Smooth muscle cell (in vitro differentiated cells): ENCODE measurements at regions not wholly inside any gene's neighbourhood (a gene's known extent, or its start where the extent isn't known, plus 50 kb on each side); places are given as distances from the start of the nearest gene placed in this dataset.

Experiments used
- DNase-seq: peaks from one replicate; lab custom pipeline; 2025; ENCODE audit not compliant: unreplicated experiment; lab: John Stamatoyannopoulos, UW
- H2AFZ ChIP-seq: fragments of 200-600 bp; sonication (generic); 2 replicates; pipeline ENCODE4 v1.6.0; 2016; ENCODE audit warnings: antibody characterized with exemption, low read depth, mild to moderate bottlenecking
- H3F3A ChIP-seq: fragments of 200-600 bp; sonication (generic); 2 replicates; pipeline ENCODE4 v1.6.0; 2017; ENCODE audit warnings: antibody characterized with exemption, low read depth
- H3K27ac ChIP-seq: fragments of 200-600 bp; sonication (generic); 2 replicates; pipeline ENCODE4 v1.5.1; 2016; ENCODE audit warnings: low read depth, mild to moderate bottlenecking
- H3K27me3 ChIP-seq: fragments of 200-600 bp; sonication (generic); 2 replicates; pipeline ENCODE4 v1.6.1; 2016; ENCODE audit warnings: low read depth, mild to moderate bottlenecking
- H3K36me3 ChIP-seq: fragments of 200-600 bp; sonication (generic); 2 replicates; pipeline ENCODE4 v1.5.1; 2016; ENCODE audit warnings: low read depth
- H3K4me1 ChIP-seq: fragments of 200-600 bp; sonication (generic); 2 replicates; pipeline ENCODE4 v1.5.1; 2016; ENCODE audit warnings: low read depth
- H3K4me2 ChIP-seq: fragments of 200-600 bp; sonication (generic); 2 replicates; pipeline ENCODE4 v1.6.0; 2016; ENCODE audit warnings: mild to moderate bottlenecking
- H3K4me3 ChIP-seq: fragments of 200-600 bp; sonication (generic); 2 replicates; pipeline ENCODE4 v1.5.1; 2016; ENCODE audit warnings: mild to moderate bottlenecking
- H3K79me2 ChIP-seq: fragments of 200-600 bp; sonication (generic); 2 replicates; pipeline ENCODE4 v1.6.0; 2016; ENCODE audit warnings: low read depth, mild to moderate bottlenecking
- H3K9ac ChIP-seq: fragments of 200-600 bp; sonication (generic); 2 replicates; pipeline ENCODE4 v1.6.0; 2016; ENCODE audit warnings: low read depth
- H3K9me3 ChIP-seq: fragments of 200-600 bp; sonication (generic); replicated peaks from 2 replicates; pipeline ENCODE4 v1.5.1; 2016; ENCODE audit warnings: low read depth
- H4K20me1 ChIP-seq: fragments of 200-600 bp; sonication (generic); 2 replicates; pipeline ENCODE4 v1.6.0; 2016; ENCODE audit warnings: low read depth
- WGBS: methylation state at CpG from one replicate; pipeline ENCODE4 v1.1.7; 2016; ENCODE audit warnings: low lambda C conversion rate; 5-methylcytosine and 5-hydroxymethylcytosine counted together
- TF ChIP-seq, protein P1 (sequence below): fragments of 200-600 bp; sonication (generic); IDR thresholded peaks from 2 replicates; pipeline ENCODE4 v1.5.1; 2017; ENCODE audit warnings: borderline replicate concordance, mild to moderate bottlenecking, antibody characterized with exemption; ENCODE audit not compliant: insufficient read depth, poor library complexity, severe bottlenecking

DNA sequence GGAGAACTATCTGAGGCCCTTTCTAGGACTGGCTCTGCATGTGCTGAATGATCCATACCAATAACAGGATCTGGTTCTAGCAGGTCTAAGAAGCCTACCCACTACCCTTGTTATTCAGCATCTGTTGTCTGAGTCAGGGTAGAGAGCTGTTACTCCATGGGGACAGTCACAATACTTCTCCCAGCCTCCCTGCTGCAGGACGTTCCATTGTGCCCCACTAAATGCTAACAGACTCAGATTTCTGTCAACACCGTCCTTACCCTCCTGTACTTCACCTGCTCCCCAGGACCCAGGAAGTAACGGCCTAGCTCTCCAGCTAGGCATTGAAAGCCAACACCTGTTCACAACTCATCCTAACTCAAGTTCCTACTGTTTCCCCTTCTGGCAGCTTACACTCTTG lies 719.7 kb upstream of the ID2 start:
- Histone ChIP-seq H3K9me3 (no peaks in the 10 kb centered on the region), H3K27me3 (no peaks in the 10 kb centered on the region), H3F3A (no peaks in the 10 kb centered on the region), H4K20me1 (no peaks in the 10 kb centered on the region), H3K36me3 (no peaks in the 10 kb centered on the region), H2AFZ (no peak overlapping the region), H3K9ac (no peak overlapping the region), H3K27ac (no peak overlapping the region), H3K4me2 (no peak overlapping the region), H3K4me3 (no peak overlapping the region), H3K4me1 (no peaks in the 10 kb centered on the region), H3K79me2 (no peaks in the 10 kb centered on the region)
- TF ChIP-seq, protein P1, sequence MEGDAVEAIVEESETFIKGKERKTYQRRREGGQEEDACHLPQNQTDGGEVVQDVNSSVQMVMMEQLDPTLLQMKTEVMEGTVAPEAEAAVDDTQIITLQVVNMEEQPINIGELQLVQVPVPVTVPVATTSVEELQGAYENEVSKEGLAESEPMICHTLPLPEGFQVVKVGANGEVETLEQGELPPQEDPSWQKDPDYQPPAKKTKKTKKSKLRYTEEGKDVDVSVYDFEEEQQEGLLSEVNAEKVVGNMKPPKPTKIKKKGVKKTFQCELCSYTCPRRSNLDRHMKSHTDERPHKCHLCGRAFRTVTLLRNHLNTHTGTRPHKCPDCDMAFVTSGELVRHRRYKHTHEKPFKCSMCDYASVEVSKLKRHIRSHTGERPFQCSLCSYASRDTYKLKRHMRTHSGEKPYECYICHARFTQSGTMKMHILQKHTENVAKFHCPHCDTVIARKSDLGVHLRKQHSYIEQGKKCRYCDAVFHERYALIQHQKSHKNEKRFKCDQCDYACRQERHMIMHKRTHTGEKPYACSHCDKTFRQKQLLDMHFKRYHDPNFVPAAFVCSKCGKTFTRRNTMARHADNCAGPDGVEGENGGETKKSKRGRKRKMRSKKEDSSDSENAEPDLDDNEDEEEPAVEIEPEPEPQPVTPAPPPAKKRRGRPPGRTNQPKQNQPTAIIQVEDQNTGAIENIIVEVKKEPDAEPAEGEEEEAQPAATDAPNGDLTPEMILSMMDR = no peak
- DNase-seq = no peak
- WGBS = 83% methylated on average over 3 of the region's 3 CpGs

DNA sequence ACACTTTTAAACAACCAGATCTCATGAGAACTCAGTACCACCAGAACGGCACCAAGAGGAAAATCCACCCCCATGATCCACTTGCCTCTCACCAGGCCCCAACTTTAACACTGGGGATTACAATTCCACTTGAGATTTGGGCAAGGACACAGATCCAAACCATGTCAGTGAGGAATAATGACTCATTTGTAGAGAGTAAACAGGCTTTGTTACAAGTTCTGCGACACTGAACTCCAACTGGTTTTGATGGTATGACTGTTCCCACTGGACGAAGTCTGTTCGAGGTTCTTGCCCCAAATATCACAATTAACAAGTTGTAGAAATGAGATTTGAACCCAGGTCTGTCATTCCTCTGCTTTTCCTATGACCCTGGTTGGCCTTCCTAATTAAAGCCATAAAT lies 718.1 kb upstream of the ID2 start:
- no peak overlapping the region for H3K4me3 ChIP-seq
- TF ChIP-seq, protein P1 = no peak
- no peak overlapping the region for H3K4me2 ChIP-seq
- no peaks in the 10 kb centered on the region for H4K20me1 ChIP-seq
- no peaks in the 10 kb centered on the region for H3K4me1 ChIP-seq
- no peak overlapping the region for H3K9ac ChIP-seq
- no peaks in the 10 kb centered on the region for H3K36me3 ChIP-seq
- H3K27me3 ChIP-seq = no peaks in the 10 kb centered on the region
- 42% methylated on average over 4 of the region's 4 CpGs for whole genome bisulfite sequencing
- no peaks in the 10 kb centered on the region for H3F3A ChIP-seq
- no peak for DNase-seq
- H3K27ac ChIP-seq = no peak overlapping the region
- H2AFZ ChIP-seq = no peak overlapping the region
- no peaks in the 10 kb centered on the region for H3K9me3 ChIP-seq
- no peaks in the 10 kb centered on the region for H3K79me2 ChIP-seq

DNA sequence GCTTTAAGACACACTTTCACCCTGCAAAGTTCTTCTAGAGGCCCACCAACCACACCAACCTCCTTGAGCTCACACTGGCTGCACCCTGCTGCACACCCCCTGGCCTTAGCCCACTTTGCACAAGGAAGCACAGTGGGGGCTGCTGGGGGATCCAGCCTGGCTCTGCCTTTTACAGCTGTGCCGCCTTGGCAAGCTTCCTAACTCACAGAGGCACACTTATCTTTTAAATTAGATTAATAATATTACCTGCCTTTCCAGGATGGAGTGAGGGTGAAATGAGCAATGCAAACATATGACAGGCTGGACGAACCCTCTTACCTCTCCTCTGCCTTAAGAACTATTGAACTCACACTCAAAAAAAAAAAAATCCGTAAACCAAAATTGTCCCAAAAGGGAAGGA lies 715.8 kb upstream of the ID2 start:
- no peaks in the 10 kb centered on the region for H3K9me3 ChIP-seq
- H3K4me1 ChIP-seq = no peaks in the 10 kb centered on the region

DNA sequence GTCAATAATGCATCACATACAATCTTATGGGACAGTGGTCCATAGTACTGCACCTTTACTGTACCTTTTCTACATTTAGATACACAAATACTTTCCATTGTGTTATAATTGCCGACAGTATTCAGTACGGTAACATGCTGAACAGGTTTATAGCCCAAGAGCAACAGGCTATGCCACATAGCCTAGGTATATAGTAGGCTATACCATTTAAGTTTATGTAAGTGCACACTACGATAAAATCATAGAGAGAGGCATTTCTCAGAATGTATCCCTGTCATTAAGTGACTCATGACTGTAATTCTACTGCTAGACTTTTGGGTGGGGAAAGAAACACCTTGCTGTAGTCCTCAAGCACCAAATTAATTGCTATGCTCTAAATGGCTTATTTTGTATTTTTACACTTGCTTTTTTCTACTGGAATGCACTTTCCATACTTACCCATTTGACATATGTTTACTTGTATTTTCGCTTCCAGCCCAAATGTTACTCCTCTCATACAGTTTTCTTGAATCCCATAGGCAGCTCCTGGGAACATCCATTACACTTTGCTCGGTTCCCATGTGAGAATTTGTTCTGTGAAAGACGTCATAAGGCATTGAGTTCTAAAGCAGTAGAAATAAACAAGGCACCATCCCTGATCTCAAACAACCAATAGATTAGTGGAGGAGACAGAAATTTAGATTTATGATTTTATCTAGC lies 714.0 kb upstream of the ID2 start:
- Histone ChIP-seq H3K36me3 (no peaks in the 10 kb centered on the region), H3K9me3 (no peaks in the 10 kb centered on the region), H3K79me2 (no peaks in the 10 kb centered on the region), H3F3A (no peaks in the 10 kb centered on the region), H4K20me1 (no peaks in the 10 kb centered on the region), H3K4me2 (no peak overlapping the region), H3K27ac (no peak overlapping the region), H3K4me3 (no peak overlapping the region), H2AFZ (no peak overlapping the region), H3K9ac (no peak overlapping the region), H3K4me1 (no peaks in the 10 kb centered on the region), H3K27me3 (no peaks in the 10 kb centered on the region)
- WGBS = 84% methylated on average over 6 of the region's 6 CpGs
- TF ChIP-seq, protein P1 = no peak
- no peak for DNase-seq

More for the DNA sequence above, 715.8 kb upstream of the ID2 start:
- Histone ChIP-seq H4K20me1 (no peaks in the 10 kb centered on the region), H3F3A (no peaks in the 10 kb centered on the region), H3K9ac (no peak overlapping the region), H3K4me2 (no peak overlapping the region), H3K79me2 (no peaks in the 10 kb centered on the region), H3K27me3 (no peaks in the 10 kb centered on the region), H2AFZ (no peak overlapping the region), H3K36me3 (no peaks in the 10 kb centered on the region), H3K4me3 (no peak overlapping the region), H3K27ac (no peak overlapping the region)
- 89% methylated on average over 3 of the region's 3 CpGs for WGBS
- no peak for DNase-seq
- TF ChIP-seq, protein P1 = no peak
